Stomach smooth muscle (tissue), 2 donors: ENCODE measurements at regions not wholly inside any gene's neighbourhood (a gene's known extent, or its start where the extent isn't known, plus 50 kb on each side); places are given as distances from the start of the nearest gene placed in this dataset.
"Not testable (repeated sequence)": the region's sequence is repeated elsewhere in the genome, so short reads cannot be mapped to it uniquely, and the experiment has no call there.

ENCODE experiments used
- H3K27ac ChIP-seq: one replicate; pipeline ENCODE4 v1.7.0; 2013; ENCODE audit warnings: mild to moderate bottlenecking, low read length, inconsistent platforms
- H3K27me3 ChIP-seq, 2 donors: one replicate each; pipeline ENCODE4 v1.7.0; 2013; ENCODE audit warnings: low read length in 2 of 2; ENCODE audit not compliant: insufficient read depth in 2 of 2, control insufficient read depth in 1 of 2
- H3K36me3 ChIP-seq, 2 donors: one replicate each; pipeline ENCODE4 v1.7.0; 2013; ENCODE audit warnings: low read length in 2 of 2; ENCODE audit not compliant: control insufficient read depth in 2 of 2, insufficient read depth in 2 of 2
- H3K4me1 ChIP-seq: one replicate; pipeline ENCODE4 v1.7.0; 2013; ENCODE audit warnings: low read length; ENCODE audit not compliant: control insufficient read depth, insufficient read depth
- H3K4me3 ChIP-seq, 2 donors: one replicate each; pipeline ENCODE4 v1.7.0; 2013; ENCODE audit warnings: low read length in 2 of 2
- H3K9ac ChIP-seq, 2 donors: one replicate each; pipeline ENCODE4 v1.7.0; 2013; ENCODE audit warnings: low read length in 2 of 2, mild to moderate bottlenecking in 1 of 2
- H3K9me3 ChIP-seq, 2 donors: one replicate each; pipeline ENCODE4 v1.7.0; 2013; ENCODE audit warnings: low read length in 2 of 2; ENCODE audit not compliant: control insufficient read depth in 2 of 2
- donor health status: healthy.
- donor health status: Pancreatic carcinoma.

- H3K36me3 ChIP-seq, result no peaks in the 10 kb centered on the region
- H3K4me1 ChIP-seq, result no peaks in the 10 kb centered on the region
- H3K4me3 ChIP-seq, result no peak overlapping the region
- H3K9ac ChIP-seq, result no peak overlapping the region
- no peak overlapping the region for H3K27ac ChIP-seq
- H3K9me3 ChIP-seq, result peaks cover 0 to 2% of the 10 kb centered on the region in 2 donors
- H3K27me3 ChIP-seq, result no peaks in the 10 kb centered on the region
These were observed 141.7 kb downstream of the PDCD6IP start for GRCh38 chr3:33940149-33940548.

- Histone ChIP-seq H3K9ac (no peak overlapping the region), H3K9me3 (peaks cover 0 to 2% of the 10 kb centered on the region in 2 donors), H3K4me3 (no peak overlapping the region), H3K27me3 (no peaks in the 10 kb centered on the region), H3K4me1 (no peaks in the 10 kb centered on the region), H3K27ac (no peak overlapping the region), H3K36me3 (no peaks in the 10 kb centered on the region)
These were observed 142.3 kb downstream of the PDCD6IP start for GRCh38 chr3:33940736-33941135.

DNA sequence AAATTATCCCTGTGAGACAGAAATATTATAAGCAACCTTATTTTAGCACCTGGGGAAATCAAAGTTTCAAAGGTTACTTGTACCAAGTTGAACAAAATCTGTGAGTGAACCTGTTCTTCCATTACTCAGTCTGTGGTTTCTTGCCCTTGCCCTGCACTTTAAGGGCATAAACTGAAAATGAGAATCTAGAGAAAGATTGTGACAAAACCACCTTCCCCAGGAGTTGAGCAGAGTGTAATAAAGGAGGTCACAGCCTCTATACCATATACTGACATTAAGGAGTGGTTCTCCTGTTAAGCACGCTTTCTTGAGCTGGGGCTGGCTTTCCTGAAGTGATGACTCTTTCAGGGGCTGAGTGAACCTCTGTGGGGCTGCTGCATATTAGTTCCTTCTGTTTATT is 143.4 kb downstream of the PDCD6IP start:
- no peaks in the 10 kb centered on the region for H3K4me1 ChIP-seq
- no peaks in the 10 kb centered on the region for H3K27me3 ChIP-seq
- H3K4me3 ChIP-seq, result no peak overlapping the region
- no peaks in the 10 kb centered on the region for H3K36me3 ChIP-seq
- peaks cover 0 to 2% of the 10 kb centered on the region in 2 donors for H3K9me3 ChIP-seq
- H3K27ac ChIP-seq, result no peak overlapping the region
- no peak overlapping the region for H3K9ac ChIP-seq

DNA sequence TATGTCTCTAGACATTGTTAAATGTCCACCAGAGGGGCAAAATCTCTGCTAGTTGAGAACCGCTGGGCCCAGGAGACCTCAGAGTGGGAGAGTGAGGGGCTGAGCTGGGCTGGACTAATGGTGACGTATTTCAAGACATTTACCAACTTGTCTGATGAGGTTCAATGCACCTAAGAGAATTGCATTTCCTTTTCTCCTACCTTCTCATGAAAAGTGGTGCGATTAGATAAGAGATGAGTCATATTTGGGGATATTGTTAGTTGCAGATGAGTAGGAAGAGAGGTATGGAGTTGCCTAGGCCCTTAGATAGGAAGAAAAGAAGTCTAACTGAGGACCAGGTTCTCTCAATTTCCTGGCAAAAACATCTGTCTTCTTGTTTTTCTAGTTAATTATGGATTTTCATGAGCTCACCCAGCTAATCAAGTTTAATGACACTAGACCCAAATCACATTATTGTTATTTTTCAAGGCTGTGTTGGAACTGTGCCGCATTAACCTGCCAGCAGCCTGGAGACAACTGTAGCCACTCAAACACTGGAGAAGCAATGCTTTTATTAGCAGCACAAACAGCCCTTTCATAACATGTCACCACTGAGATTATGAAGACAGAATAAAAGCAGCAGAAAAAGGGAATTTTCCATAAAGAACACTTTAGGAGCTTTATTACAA is 144.2 kb downstream of the PDCD6IP start:
- no peak overlapping the region for H3K4me3 ChIP-seq
- H3K9ac ChIP-seq, result no peak overlapping the region
- H3K4me1 ChIP-seq, result no peaks in the 10 kb centered on the region
- H3K36me3 ChIP-seq, result no peaks in the 10 kb centered on the region
- peaks cover 0 to 2% of the 10 kb centered on the region in 2 donors for H3K9me3 ChIP-seq
- H3K27me3 ChIP-seq, result no peaks in the 10 kb centered on the region
- no peak overlapping the region for H3K27ac ChIP-seq

- no peaks in the 10 kb centered on the region for H3K27me3 ChIP-seq
- H3K9ac ChIP-seq, result no peak overlapping the region
- no peak overlapping the region for H3K27ac ChIP-seq
- no peak overlapping the region for H3K4me3 ChIP-seq
- peaks cover 0 to 2% of the 10 kb centered on the region in 2 donors for H3K9me3 ChIP-seq
- no peaks in the 10 kb centered on the region for H3K4me1 ChIP-seq
- H3K36me3 ChIP-seq, result no peaks in the 10 kb centered on the region
These were observed 144.8 kb downstream of the PDCD6IP start for GRCh38 chr3:33943277-33943676.

- not testable (repeated sequence) for H3K4me3 ChIP-seq, H3K4me1 ChIP-seq, H3K27ac ChIP-seq, H3K9ac ChIP-seq, H3K9me3 ChIP-seq, H3K36me3 ChIP-seq, H3K27me3 ChIP-seq
These were observed 148.2 kb downstream of the PDCD6IP start for GRCh38 chr3:33946612-33947011.

DNA sequence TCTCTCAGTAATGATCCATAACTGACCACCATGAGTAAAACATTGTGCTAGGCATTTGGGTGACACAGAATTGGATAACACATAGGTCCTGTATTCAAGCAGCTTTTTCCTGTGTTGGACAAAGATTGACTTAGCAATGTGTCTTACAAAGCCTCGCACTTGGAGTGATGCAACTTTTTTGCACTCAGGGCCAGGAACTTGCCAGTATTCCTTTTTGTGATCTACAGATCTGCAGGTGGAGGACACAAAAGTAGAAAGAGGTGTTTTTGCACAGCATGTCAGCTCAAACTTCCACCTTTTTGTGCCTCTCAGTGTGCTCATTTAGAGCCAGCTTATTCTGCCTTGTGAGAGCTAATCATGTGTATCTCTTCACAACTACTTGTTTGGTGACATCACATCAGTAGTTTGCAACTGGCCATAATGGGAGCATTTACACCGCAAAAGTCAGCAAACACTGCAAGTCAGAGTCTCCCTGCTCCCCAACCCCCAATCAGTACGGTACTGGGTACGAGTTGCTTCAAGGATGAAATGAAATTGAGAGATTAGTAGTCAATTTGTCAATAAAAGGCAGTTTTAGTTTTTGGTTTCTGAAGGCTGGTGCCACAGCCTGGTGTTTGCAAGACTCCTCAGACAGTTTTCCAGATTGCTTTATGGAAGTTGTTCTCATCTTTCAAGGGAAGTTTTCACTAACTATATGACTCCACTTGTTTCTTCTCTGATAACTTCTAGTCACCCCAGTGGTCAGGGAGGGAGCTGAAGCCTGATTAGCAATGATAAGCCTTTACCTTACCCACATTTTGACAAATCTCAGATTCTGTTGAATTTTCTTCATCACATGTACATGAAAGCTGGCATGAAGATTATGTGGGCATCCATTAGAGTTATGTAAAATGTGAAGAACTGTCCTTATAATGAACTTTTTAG is 149.1 kb downstream of the PDCD6IP start:
- H3K27ac ChIP-seq, result no peak overlapping the region
- no peaks in the 10 kb centered on the region for H3K4me1 ChIP-seq
- no peaks in the 10 kb centered on the region for H3K27me3 ChIP-seq
- H3K9me3 ChIP-seq, result no peaks in the 10 kb centered on the region
- no peak overlapping the region for H3K9ac ChIP-seq
- no peaks in the 10 kb centered on the region for H3K36me3 ChIP-seq
- no peak overlapping the region for H3K4me3 ChIP-seq

DNA sequence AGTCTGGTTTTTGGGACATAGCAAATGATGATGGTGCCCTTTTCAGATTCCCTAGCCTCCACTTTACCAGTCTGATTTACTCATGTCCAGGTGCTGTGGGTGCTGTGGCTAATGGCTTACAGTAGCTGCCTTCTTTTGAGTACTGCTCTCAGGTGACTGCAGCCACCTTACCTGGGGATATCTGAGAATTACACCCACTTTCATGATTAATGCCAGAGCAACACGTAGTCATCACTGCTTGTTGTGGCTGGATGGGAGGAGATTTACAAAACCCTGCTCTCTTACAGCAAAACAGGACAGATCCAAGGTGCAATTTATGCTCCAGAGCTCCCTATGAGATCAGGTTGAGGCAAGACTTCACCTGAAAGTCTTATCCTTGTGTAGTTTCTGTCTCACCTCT is 150.6 kb downstream of the PDCD6IP start:
- no peak overlapping the region for H3K9ac ChIP-seq
- H3K36me3 ChIP-seq, result no peaks in the 10 kb centered on the region
- H3K27ac ChIP-seq, result no peak overlapping the region
- no peaks in the 10 kb centered on the region for H3K27me3 ChIP-seq
- no peak overlapping the region for H3K4me3 ChIP-seq
- no peaks in the 10 kb centered on the region for H3K9me3 ChIP-seq
- H3K4me1 ChIP-seq, result no peaks in the 10 kb centered on the region

DNA sequence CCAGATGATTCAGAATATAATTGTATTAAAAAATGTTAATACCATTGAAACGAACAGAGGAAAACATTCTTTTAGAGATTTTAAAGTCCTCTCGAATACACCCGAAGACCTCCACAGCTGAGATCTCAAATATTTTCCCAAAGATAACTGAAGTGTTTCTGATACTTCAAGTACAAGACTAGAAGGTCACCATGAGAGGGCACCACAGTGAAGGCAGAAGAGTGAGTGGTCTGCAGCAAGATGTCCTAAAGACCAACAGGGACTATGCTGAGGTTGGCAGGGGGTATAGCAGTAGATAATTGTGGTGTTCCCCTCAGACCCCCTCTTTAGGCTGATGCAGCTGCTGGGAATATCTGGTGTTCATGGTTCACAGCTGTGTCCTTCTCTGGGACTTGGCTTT is 156.5 kb downstream of the PDCD6IP start:
- no peaks in the 10 kb centered on the region for H3K9me3 ChIP-seq

GRCh38 chr3:33956206-33956605 is 157.8 kb downstream of the PDCD6IP start:
- no peak overlapping the region for H3K9ac ChIP-seq
- no peaks in the 10 kb centered on the region for H3K4me1 ChIP-seq
- no peaks in the 10 kb centered on the region for H3K27me3 ChIP-seq
- no peak overlapping the region for H3K4me3 ChIP-seq
- no peaks in the 10 kb centered on the region for H3K9me3 ChIP-seq
- H3K36me3 ChIP-seq, result no peaks in the 10 kb centered on the region
- H3K27ac ChIP-seq, result no peak overlapping the region

More for the DNA sequence above, 156.5 kb downstream of the PDCD6IP start:
- Histone ChIP-seq H3K27me3 (no peaks in the 10 kb centered on the region), H3K36me3 (no peaks in the 10 kb centered on the region), H3K27ac (no peak overlapping the region), H3K4me3 (no peak overlapping the region), H3K9ac (no peak overlapping the region), H3K4me1 (no peaks in the 10 kb centered on the region)

GRCh38 chr3:33956776-33957175 is 158.3 kb downstream of the PDCD6IP start:
- Histone ChIP-seq H3K36me3 (no peaks in the 10 kb centered on the region), H3K4me3 (no peak overlapping the region), H3K27ac (no peak overlapping the region), H3K9me3 (no peaks in the 10 kb centered on the region), H3K9ac (no peak overlapping the region), H3K4me1 (no peaks in the 10 kb centered on the region), H3K27me3 (no peaks in the 10 kb centered on the region)
